Type B pancreatic cell (in vitro differentiated cells): ENCODE measurements at regions not wholly inside any gene's neighbourhood (a gene's known extent, or its start where the extent isn't known, plus 50 kb on each side); places are given as distances from the start of the nearest gene placed in this dataset.
"Not testable (repeated sequence)": the region's sequence is repeated elsewhere in the genome, so short reads cannot be mapped to it uniquely, and the experiment has no call there.

Experiments
- DNase-seq: peaks from one replicate; pipeline ENCODE4 v3.0.0; 2021; ENCODE audit warnings: mixed read lengths; ENCODE audit not compliant: unreplicated experiment; ENCODE audit errors: extremely low spot score
- H3K27ac Mint-ChIP-seq: 2 replicates; pipeline ENCODE4 v1.8.0; 2021; ENCODE audit warnings: mild to moderate bottlenecking, mixed read lengths
- H3K27me3 Mint-ChIP-seq: 2 replicates; pipeline ENCODE4 v1.8.0; 2021; ENCODE audit warnings: mixed read lengths
- H3K36me3 Mint-ChIP-seq: 2 replicates; pipeline ENCODE4 v1.8.0; 2021; ENCODE audit warnings: mixed read lengths
- H3K4me1 Mint-ChIP-seq: one replicate; pipeline ENCODE4 v1.8.0; 2021; ENCODE audit warnings: mixed read lengths; ENCODE audit not compliant: unreplicated experiment
- H3K4me3 Mint-ChIP-seq: 2 replicates; pipeline ENCODE4 v1.8.0; 2021; ENCODE audit warnings: mild to moderate bottlenecking, mixed read lengths
- H3K9me3 Mint-ChIP-seq: 2 replicates; pipeline ENCODE4 v1.8.0; 2021; ENCODE audit warnings: mixed read lengths
- TF ChIP-seq, protein P1 (sequence below): fragments of 200-600 bp; sonication (generic); conservative IDR thresholded peaks from 2 replicates; pipeline ENCODE4 v1.5.0; 2021; ENCODE audit warnings: antibody characterized with exemption, mild to moderate bottlenecking

DNA sequence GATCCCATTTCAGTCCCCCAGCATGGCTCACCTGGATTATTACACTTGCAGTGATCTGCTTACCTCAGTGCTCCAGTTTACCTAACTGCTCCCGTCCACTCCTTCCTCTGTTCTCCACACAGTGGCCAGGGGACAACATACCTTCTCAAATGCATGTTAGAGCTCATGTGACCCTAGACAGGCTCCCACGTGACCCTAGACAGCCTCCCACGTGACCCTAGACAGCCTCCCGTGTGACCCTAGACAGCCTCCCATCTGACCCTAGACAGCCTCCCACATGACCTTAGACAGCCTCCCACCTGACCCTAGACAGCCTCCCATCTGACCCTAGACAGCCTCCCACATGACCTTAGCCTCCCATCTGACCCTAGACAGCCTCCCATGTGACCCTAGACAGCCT is 226.0 kb upstream of the TMEM132C start:
- peaks cover 7% of the 10 kb centered on the region for H3K27me3 Mint-ChIP-seq
- no peaks in the 10 kb centered on the region for H3K4me1 Mint-ChIP-seq
- H3K27ac Mint-ChIP-seq = no peak overlapping the region
- TF ChIP-seq, protein P1, sequence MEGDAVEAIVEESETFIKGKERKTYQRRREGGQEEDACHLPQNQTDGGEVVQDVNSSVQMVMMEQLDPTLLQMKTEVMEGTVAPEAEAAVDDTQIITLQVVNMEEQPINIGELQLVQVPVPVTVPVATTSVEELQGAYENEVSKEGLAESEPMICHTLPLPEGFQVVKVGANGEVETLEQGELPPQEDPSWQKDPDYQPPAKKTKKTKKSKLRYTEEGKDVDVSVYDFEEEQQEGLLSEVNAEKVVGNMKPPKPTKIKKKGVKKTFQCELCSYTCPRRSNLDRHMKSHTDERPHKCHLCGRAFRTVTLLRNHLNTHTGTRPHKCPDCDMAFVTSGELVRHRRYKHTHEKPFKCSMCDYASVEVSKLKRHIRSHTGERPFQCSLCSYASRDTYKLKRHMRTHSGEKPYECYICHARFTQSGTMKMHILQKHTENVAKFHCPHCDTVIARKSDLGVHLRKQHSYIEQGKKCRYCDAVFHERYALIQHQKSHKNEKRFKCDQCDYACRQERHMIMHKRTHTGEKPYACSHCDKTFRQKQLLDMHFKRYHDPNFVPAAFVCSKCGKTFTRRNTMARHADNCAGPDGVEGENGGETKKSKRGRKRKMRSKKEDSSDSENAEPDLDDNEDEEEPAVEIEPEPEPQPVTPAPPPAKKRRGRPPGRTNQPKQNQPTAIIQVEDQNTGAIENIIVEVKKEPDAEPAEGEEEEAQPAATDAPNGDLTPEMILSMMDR = no peak
- peaks cover 6% of the 10 kb centered on the region for H3K9me3 Mint-ChIP-seq
- no peaks in the 10 kb centered on the region for H3K36me3 Mint-ChIP-seq
- no peak overlapping the region for H3K4me3 Mint-ChIP-seq
- no peak for DNase-seq

DNA sequence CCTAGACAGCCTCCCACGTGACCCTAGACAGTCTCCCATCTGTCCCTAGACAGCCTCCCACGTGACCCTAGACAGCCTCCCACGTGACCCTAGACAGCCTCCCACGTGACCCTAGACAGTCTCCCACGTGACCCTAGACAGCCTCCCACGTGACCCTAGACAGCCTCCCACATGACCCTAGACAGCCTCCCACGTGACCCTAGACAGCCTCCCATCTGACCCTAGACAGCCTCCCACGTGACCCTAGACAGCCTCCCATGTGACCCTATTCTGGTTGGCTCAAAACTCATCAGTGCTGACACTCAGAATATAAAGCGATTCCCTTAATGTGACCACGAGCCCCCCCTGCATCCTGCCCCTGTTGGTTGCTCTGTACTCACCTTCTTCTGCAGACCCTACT is 224.7 kb upstream of the TMEM132C start:
- not testable (repeated sequence) for H3K27ac Mint-ChIP-seq, H3K4me1 Mint-ChIP-seq, H3K36me3 Mint-ChIP-seq, H3K27me3 Mint-ChIP-seq, DNase-seq, H3K9me3 Mint-ChIP-seq, H3K4me3 Mint-ChIP-seq

DNA sequence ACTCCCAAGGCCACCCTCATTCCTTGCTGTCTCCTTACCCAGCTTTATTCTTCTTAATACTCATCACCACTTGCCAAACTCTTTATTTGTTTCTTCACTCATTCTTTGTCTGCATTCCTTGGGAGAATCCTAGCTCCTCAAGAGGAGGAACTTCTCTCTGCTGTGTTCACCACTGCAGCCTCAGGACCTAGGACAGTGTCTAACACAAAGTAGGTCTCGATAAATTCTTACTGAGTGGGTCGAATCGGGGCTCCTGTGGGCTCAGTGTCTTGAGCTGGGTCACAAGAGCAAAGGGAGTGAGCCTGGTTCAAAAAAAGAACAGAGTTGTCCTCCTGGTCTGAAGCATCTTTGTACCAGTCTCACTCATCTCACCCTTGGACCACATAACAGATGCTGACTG is 224.1 kb upstream of the TMEM132C start:
- no peaks in the 10 kb centered on the region for H3K4me1 Mint-ChIP-seq
- TF ChIP-seq, protein P1 = no peak
- DNase-seq = no peak
- peaks cover 6% of the 10 kb centered on the region for H3K9me3 Mint-ChIP-seq
- H3K36me3 Mint-ChIP-seq = no peaks in the 10 kb centered on the region
- H3K27ac Mint-ChIP-seq = no peak overlapping the region
- H3K27me3 Mint-ChIP-seq = peaks cover 6% of the 10 kb centered on the region
- no peak overlapping the region for H3K4me3 Mint-ChIP-seq

DNA sequence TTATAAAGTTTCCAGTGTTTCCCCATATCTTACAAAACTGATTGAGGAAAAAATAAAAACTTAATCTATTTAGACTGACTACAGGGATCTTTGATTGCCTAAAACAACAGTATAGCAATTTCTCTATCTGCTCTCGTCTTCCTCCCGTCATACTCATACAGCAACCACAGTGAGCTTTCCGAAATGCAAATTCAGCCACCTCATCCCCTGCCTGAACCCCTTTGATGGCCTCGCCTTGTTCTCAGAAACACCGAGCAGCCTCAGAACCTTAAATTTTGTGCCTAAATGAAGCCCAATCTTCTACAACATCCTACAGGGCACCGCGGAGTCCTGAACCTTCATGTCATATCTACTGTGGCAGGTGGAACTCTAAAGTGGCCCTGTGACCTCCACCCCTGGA is 223.7 kb upstream of the TMEM132C start:
- Mint-ChIP-seq H3K4me3 (no peak overlapping the region), H3K9me3 (peaks cover 6% of the 10 kb centered on the region), H3K36me3 (no peaks in the 10 kb centered on the region), H3K4me1 (no peaks in the 10 kb centered on the region), H3K27me3 (peaks cover 7% of the 10 kb centered on the region), H3K27ac (no peak overlapping the region)
- DNase-seq = no peak
- TF ChIP-seq, protein P1 = no peak

DNA sequence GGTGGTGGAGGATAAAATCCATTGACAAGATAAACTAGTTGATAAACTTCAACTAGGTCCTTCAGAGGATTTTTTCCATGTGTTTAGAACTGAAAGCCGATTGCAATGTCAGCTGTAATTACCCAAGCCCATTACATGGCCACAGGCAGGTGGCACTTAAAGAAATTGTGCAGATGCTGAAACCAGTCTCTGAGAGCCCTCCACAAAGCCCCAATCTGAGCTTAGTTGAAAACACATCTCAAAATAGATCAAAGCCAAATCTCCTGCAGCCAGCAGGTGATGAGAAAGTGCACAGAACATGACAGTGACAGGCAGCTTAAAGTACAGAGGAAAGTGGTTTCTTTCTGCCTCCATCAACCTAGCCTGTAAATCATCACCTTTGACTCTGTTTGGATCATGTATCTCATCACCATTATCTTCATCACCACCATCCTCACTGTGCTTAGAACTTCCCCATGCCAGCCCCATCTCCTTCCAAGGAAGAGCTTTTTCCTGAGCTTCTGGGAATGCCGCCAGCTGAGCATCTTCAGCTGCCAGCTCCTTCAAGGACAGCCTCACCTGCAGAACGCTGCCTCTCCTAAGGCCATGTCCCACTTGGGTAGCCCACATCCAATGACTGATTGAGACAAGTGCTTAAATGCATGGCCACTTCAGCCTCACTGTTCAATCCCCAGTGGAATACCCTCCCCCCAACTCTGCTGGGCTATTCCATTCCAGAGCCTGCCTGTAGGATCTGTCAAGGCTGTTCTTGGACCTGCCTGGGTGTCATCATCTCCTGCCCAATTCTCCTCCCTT is 219.5 kb upstream of the TMEM132C start:
- no peak overlapping the region for H3K4me3 Mint-ChIP-seq
- no peaks in the 10 kb centered on the region for H3K4me1 Mint-ChIP-seq
- no peaks in the 10 kb centered on the region for H3K36me3 Mint-ChIP-seq
- H3K27ac Mint-ChIP-seq = no peak overlapping the region
- H3K27me3 Mint-ChIP-seq = peaks cover 7% of the 10 kb centered on the region
- DNase-seq = no peak
- H3K9me3 Mint-ChIP-seq = peaks cover 5% of the 10 kb centered on the region
- TF ChIP-seq, protein P1 = no peak

DNA sequence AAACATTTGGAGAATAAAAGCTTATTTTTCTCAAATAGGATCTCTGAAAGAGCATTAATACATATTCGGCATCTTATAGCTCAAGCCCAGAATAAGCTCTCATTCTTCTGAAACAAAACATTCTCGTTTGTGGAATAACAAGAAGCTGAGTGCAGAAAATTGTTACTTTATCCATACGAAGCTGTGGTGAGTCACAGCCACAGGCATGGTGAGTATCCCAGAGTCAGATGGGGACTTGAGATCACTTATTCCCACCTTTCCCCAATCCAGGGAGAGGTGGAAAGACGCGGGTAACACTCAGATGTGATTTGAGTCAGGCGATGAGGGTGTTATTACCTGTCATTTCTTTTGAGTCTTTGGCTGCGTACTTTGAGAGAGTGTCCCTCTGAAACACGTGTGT is 214.6 kb upstream of the TMEM132C start:
- Mint-ChIP-seq H3K4me1 (no peaks in the 10 kb centered on the region), H3K27ac (no peak overlapping the region), H3K9me3 (no peaks in the 10 kb centered on the region), H3K27me3 (peaks cover 4% of the 10 kb centered on the region), H3K4me3 (no peak overlapping the region), H3K36me3 (no peaks in the 10 kb centered on the region)
- TF ChIP-seq, protein P1 = no peak
- DNase-seq = no peak
